PC-3 (cell line): ENCODE measurements at regions not wholly inside any gene's neighbourhood (a gene's known extent, or its start where the extent isn't known, plus 50 kb on each side); places are given as distances from the start of the nearest gene placed in this dataset.

Experiments
- ATAC-seq: fragments of 200-7000 bp; cut with Tn5 transposase; 2 replicates; pipeline ENCODE4 v1.9.1; 2020; ENCODE audit warnings: mild to moderate bottlenecking, moderate library complexity
- BruUV-seq: library from RNA; stranded (reverse); fragments of 400-500 nt; replicated peaks from 2 replicates; lab custom pipeline; 2021; lab: Mats Ljungman, UMichigan
- CTCF ChIA-PET: fragments of 300-600 bp; sonication (Branson Sonifier 250); formaldehyde crosslinking; loops from one replicate; lab custom pipeline; 2022; ENCODE audit warnings: antibody characterized with exemption; lab: Charles Lee
- POLR2A ChIA-PET: fragments of 300-600 bp; sonication (Branson Sonifier 250); formaldehyde crosslinking; loops from one replicate; lab custom pipeline; 2022; ENCODE audit warnings: antibody characterized with exemption; ENCODE audit not compliant: unreplicated experiment; lab: Charles Lee
- DNase-seq: peaks from one replicate; pipeline ENCODE4 v3.0.0-alpha.2; 2015
- H2AFZ ChIP-seq: fragments of 300-600 bp; sonication (generic); 2 replicates; pipeline ENCODE4 v1.6.0; 2016; ENCODE audit warnings: antibody characterized with exemption, low read length
- H3F3A ChIP-seq: fragments of 300-600 bp; sonication (generic); one replicate; pipeline ENCODE4 v1.6.0; 2017; ENCODE audit warnings: antibody characterized with exemption, low read length, control low read depth, mild to moderate bottlenecking; ENCODE audit not compliant: unreplicated experiment
- H3K27ac ChIP-seq: fragments of 300-600 bp; sonication (generic); 2 replicates; pipeline ENCODE4 v1.5.1; 2016; ENCODE audit warnings: mild to moderate bottlenecking, low read length
- H3K27me3 ChIP-seq: fragments of 300-600 bp; sonication (generic); 2 replicates; pipeline ENCODE4 v1.6.1; 2016; ENCODE audit warnings: low read length, mixed read lengths
- H3K36me3 ChIP-seq: fragments of 300-600 bp; sonication (generic); 2 replicates; pipeline ENCODE4 v1.6.1; 2016; ENCODE audit warnings: low read depth, mixed run types, low read length, mixed read lengths
- H3K4me1 ChIP-seq: fragments of 300-600 bp; sonication (generic); 2 replicates; pipeline ENCODE4 v1.5.1; 2016; ENCODE audit warnings: low read length; ENCODE audit not compliant: insufficient read depth
- H3K4me2 ChIP-seq: fragments of 300-600 bp; sonication (generic); 2 replicates; pipeline ENCODE4 v1.6.0; 2016; ENCODE audit warnings: low read length
- H3K4me3 ChIP-seq: fragments of 300-600 bp; sonication (generic); 2 replicates; pipeline ENCODE4 v1.5.1; 2016; ENCODE audit warnings: mild to moderate bottlenecking, low read length, mixed read lengths
- H3K79me2 ChIP-seq: fragments of 300-600 bp; sonication (generic); 2 replicates; pipeline ENCODE4 v1.6.1; 2017; ENCODE audit warnings: low read length, mixed read lengths
- H3K9ac ChIP-seq: fragments of 300-600 bp; sonication (generic); 2 replicates; pipeline ENCODE4 v1.6.0; 2016; ENCODE audit warnings: mild to moderate bottlenecking, low read length
- H3K9me2 ChIP-seq: fragments of 300-600 bp; sonication (generic); replicated peaks from 2 replicates; pipeline ENCODE4 v1.6.1; 2016; ENCODE audit warnings: mixed run types, low read length, mixed read lengths
- H3K9me3 ChIP-seq: fragments of 300-600 bp; sonication (generic); 2 replicates; pipeline ENCODE4 v1.6.1; 2016; ENCODE audit warnings: low read length, mixed read lengths
- H4K20me1 ChIP-seq: fragments of 300-600 bp; sonication (generic); 2 replicates; pipeline ENCODE4 v1.6.1; 2016; ENCODE audit warnings: low read length, mixed read lengths
- EZH2 ChIP-seq: fragments of 300-600 bp; sonication (generic); IDR thresholded peaks from one replicate; pipeline ENCODE4 v1.6.1; 2017; ENCODE audit warnings: antibody characterized with exemption, mild to moderate bottlenecking, low read length; ENCODE audit not compliant: unreplicated experiment
- EZH2phosphoT487 ChIP-seq: fragments of 300-600 bp; sonication (generic); IDR thresholded peaks from 2 replicates; pipeline ENCODE4 v1.6.1; 2018; ENCODE audit warnings: mild to moderate bottlenecking, antibody characterized with exemption, low read length, borderline replicate concordance
- intact Hi-C: fragments of 100-400 bp; cut with micrococcal nuclease; formaldehyde crosslinking; loops from 2 replicates; pipeline ENCODE4 v1.9.0; 2023
- TF ChIP-seq, protein P1 (sequence below): fragments of 300-600 bp; sonication (generic); conservative IDR thresholded peaks from 2 replicates; pipeline ENCODE4 v1.5.1; 2017; ENCODE audit warnings: antibody characterized with exemption, low read depth, mild to moderate bottlenecking, low read length

DNA sequence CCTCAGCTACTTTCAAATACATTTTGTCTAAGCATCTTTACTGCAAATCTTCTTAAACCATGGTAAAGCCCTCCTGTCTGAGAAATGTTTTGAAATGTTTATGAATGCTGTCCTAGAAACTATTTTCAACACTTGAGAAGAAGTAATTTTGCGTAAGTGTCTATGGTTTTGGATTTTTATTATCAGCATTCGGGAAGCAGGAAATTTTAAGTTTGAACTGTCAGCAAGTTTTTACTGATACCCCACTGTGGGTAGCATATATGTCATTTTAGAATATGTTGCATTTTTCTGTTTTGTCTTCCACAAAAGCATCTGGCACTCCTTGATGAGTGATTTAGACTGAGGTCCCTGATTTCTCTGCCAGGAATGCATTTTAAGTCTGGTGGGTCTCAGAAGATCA lies 302.4 kb upstream of the GIMD1 start:
- CTCF ChIA-PET, result no interaction called here
- H3K4me2 ChIP-seq, result no peak overlapping the region
- no peaks in the 10 kb centered on the region for H3K36me3 ChIP-seq
- BruUV-seq, result no TSS peak
- intact Hi-C loops, result no loop called here
- TF ChIP-seq, protein P1, sequence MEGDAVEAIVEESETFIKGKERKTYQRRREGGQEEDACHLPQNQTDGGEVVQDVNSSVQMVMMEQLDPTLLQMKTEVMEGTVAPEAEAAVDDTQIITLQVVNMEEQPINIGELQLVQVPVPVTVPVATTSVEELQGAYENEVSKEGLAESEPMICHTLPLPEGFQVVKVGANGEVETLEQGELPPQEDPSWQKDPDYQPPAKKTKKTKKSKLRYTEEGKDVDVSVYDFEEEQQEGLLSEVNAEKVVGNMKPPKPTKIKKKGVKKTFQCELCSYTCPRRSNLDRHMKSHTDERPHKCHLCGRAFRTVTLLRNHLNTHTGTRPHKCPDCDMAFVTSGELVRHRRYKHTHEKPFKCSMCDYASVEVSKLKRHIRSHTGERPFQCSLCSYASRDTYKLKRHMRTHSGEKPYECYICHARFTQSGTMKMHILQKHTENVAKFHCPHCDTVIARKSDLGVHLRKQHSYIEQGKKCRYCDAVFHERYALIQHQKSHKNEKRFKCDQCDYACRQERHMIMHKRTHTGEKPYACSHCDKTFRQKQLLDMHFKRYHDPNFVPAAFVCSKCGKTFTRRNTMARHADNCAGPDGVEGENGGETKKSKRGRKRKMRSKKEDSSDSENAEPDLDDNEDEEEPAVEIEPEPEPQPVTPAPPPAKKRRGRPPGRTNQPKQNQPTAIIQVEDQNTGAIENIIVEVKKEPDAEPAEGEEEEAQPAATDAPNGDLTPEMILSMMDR, result no peak
- no peak for TF ChIP-seq EZH2
- TF ChIP-seq EZH2phosphoT487, result no peak
- no peak overlapping the region for H3K27ac ChIP-seq
- ATAC-seq (no peak), DNase-seq (no peak)
- no peaks in the 10 kb centered on the region for H3K79me2 ChIP-seq
- H4K20me1 ChIP-seq, result no peaks in the 10 kb centered on the region
- H3K9me2 ChIP-seq, result no peaks in the 10 kb centered on the region
- POLR2A ChIA-PET, result no interaction called here
- H3K4me1 ChIP-seq, result no peaks in the 10 kb centered on the region
- no peak overlapping the region for H3K9ac ChIP-seq
- no peaks in the 10 kb centered on the region for H3K9me3 ChIP-seq
- H3K27me3 ChIP-seq, result no peaks in the 10 kb centered on the region
- no peak overlapping the region for H3K4me3 ChIP-seq
- no peak overlapping the region for H2AFZ ChIP-seq
- no peaks in the 10 kb centered on the region for H3F3A ChIP-seq

DNA sequence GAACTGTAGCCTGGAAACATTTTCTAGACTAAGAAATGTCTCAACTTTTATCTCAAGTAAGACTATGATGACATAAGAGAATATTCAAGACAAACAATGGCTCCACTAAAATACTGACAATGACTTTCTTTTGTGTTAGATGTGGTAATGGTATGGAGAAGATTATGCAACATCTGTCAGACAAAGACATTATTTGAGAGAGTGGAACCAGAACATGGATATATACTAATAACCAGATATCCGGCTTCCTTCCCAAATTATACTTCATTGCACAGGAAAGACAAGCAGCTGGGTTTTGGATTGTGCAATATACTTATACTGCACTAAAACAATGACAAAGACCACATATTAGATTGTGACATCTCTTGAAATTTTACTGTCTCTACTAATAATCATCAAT lies 290.8 kb upstream of the GIMD1 start:
- ATAC-seq (no peak), DNase-seq (no peak)
- ChIA-PET CTCF (no interaction called here), POLR2A (no interaction called here)
- no peaks in the 10 kb centered on the region for H3K9me2 ChIP-seq
- TF ChIP-seq EZH2phosphoT487 (no peak), EZH2 (no peak)
- TF ChIP-seq, protein P1, result no peak
- H3K4me3 ChIP-seq, result no peak overlapping the region
- H3K36me3 ChIP-seq, result no peaks in the 10 kb centered on the region
- no peak overlapping the region for H3K9ac ChIP-seq
- intact Hi-C loops, result no loop called here
- no peak overlapping the region for H3K4me2 ChIP-seq
- H3K9me3 ChIP-seq, result no peaks in the 10 kb centered on the region
- H3K27ac ChIP-seq, result no peak overlapping the region
- H3K27me3 ChIP-seq, result no peaks in the 10 kb centered on the region
- H4K20me1 ChIP-seq, result no peaks in the 10 kb centered on the region
- H2AFZ ChIP-seq, result no peak overlapping the region
- H3K79me2 ChIP-seq, result no peaks in the 10 kb centered on the region
- H3K4me1 ChIP-seq, result no peaks in the 10 kb centered on the region
- no TSS peak for BruUV-seq
- no peaks in the 10 kb centered on the region for H3F3A ChIP-seq

DNA sequence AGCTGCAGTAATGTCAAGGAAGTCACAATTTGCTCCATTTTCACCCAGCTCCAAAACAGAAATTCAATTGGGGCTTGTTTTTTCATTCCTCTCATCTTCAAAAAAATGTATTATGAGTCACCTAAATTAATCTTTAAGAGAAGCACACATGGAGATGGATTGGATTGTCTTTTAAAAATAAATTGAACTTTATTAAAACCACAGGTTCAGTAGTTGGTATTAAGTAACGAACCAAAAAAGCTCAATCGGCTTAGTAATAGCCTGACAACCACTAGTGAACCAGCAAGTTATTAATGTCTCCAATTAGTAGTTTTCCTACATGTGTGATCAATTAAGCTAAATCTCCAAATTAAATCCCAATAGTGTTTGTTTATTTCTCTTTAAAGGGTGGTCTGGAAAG lies 283.5 kb upstream of the GIMD1 start:
- ATAC-seq, result no peak
- intact Hi-C loops, result no loop called here
- POLR2A ChIA-PET, result no interaction called here

More for the DNA sequence above, 283.5 kb upstream of the GIMD1 start:
- no peaks in the 10 kb centered on the region for H3K4me1 ChIP-seq
- H3K27ac ChIP-seq, result no peak overlapping the region
- H3K4me2 ChIP-seq, result no peak overlapping the region
- H3K36me3 ChIP-seq, result no peaks in the 10 kb centered on the region
- H4K20me1 ChIP-seq, result no peaks in the 10 kb centered on the region
- H3K9ac ChIP-seq, result no peak overlapping the region
- no peaks in the 10 kb centered on the region for H3K9me3 ChIP-seq
- H3K79me2 ChIP-seq, result no peaks in the 10 kb centered on the region
- CTCF ChIA-PET, result no interaction called here
- H3K4me3 ChIP-seq, result no peak overlapping the region
- no peak overlapping the region for H2AFZ ChIP-seq
- BruUV-seq, result no TSS peak
- no peak for DNase-seq
- TF ChIP-seq, protein P1, result no peak
- TF ChIP-seq EZH2phosphoT487 (no peak), EZH2 (no peak)
- H3F3A ChIP-seq, result no peaks in the 10 kb centered on the region
- H3K27me3 ChIP-seq, result no peaks in the 10 kb centered on the region
- H3K9me2 ChIP-seq, result no peaks in the 10 kb centered on the region
